ENCODE measurements at regions not wholly inside any gene's neighbourhood (a gene's known extent, or its start where the extent isn't known, plus 50 kb on each side); places are given as distances from the start of the nearest gene placed in this dataset.

DNA sequence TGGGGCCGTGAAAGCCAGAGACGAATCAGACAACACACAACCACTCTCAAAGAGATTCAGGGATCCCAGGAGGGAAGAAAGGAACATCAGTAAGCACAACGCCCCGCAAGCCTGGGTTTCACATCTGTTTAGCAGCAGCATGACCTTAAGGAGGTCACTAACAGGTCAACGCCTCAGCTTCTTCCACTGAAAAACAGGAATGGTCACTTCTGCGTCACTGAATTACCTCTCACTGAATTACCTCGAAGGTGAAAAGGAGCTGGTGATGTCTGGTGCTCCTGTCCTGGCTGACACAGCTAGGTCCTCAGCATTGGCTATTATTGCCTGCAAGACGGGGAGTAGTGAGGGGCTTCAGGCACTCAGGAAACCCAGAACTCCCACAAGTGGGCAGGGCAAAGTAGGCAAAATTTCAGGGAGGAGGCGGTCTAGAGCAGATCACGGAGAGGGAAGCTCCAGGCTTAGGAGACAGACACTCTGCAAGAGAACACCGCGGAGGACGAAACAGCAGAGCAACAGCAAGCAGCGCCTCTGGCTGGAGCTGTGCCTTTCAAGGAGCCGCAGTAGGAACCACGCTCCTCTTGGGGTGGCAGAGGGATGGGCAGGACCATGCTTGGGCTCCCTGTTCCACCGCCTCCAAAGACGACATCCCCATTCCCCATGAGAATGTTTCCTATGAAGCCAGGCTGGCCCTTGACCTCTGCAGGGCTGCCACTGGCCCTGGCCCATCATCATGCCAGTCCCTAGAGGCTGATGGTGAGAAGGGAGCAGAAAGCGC, 108.4 kb downstream of the SINHCAF start:
- DNase-seq, result no peak

GRCh38 chr12:31218203-31219025, 107.5 kb downstream of the SINHCAF start:
- no peak for DNase-seq

DNA sequence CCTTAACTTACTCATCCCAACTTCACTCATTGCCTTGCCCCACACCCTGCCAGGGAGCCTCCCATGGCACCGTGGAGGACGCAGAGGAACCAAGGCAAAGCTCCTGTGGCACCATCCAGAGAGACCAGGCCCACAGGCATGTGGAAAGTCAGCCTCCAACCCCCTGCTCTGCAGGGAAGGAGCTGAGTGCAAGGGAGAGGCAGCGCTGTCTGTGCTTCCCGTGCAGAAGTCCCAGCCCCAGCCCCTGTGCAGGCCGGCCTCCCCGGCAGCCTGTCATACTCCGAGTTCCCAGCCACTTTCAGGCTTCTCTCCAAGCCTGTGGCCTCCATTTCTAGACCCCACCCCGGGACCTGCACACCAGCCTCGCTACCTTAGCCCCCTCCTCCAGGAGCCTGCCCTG, 106.4 kb downstream of the SINHCAF start:
- no peak for DNase-seq

DNA sequence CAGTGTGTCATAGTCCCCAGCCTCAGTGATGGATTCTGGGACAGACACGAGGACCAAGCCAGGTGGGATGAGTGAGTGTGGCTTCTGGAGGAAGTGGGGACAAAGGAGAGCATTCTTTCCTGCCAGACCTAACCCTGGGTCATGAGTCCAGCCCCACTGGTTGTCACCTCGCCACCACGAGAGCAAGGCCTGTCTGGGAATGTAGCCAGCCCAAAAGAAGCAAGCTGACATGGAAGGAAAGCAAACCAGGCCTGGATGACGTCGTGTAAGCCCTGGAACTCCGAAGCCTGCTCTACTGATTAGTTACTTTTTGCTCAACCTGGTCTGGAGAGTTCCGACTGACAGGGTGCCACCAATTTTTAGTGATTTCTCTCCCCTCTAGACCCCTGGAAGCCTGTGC, 105.9 kb downstream of the SINHCAF start:
- no peak for DNase-seq

DNA sequence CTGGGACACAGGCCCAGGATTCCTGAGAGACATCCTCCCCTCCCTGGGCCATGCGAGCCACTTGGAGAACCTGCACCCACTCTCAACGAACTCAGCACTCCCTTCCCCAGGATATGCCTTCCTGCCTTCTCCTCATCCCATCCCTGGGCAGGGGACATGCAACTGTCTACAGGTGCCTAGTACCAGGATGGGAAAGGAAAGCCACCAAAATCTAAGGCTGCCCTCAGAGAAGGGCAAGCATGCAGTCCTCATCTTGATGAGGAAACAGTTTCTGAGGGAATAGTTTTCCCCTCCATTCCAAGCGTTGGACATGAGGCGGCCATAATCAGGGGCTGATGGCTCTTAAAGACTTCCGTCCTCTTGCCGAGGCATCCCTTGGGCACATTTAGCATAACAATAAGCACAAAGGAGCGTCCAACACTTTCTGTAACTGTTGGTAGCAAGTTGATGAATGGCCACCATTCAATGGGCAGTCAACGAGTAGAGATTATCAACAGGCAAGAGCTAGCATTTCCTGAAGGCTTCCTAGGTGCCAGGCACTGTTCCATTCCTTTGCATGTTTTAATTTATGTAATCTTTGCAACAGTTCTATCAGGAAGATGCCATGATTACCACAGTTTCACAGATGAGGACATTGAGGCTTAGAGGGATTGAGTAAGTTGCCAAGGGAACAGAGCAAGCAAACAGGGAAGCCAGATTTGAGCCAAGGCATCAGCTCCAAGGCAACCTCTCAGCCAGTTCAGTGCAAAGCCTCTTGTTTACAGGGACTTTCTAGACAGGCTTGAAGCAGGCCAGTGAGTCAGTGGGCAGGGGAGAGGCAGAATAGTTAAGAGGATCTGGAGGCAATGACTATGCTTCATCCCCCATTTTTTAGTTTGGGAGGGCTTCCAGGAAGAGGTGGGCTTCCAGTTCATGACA, 105.1 kb downstream of the SINHCAF start:
- DNase-seq, result no peak

- no peak for DNase-seq
These were observed 104.4 kb downstream of the SINHCAF start for GRCh38 chr12:31221551-31221945.

DNA sequence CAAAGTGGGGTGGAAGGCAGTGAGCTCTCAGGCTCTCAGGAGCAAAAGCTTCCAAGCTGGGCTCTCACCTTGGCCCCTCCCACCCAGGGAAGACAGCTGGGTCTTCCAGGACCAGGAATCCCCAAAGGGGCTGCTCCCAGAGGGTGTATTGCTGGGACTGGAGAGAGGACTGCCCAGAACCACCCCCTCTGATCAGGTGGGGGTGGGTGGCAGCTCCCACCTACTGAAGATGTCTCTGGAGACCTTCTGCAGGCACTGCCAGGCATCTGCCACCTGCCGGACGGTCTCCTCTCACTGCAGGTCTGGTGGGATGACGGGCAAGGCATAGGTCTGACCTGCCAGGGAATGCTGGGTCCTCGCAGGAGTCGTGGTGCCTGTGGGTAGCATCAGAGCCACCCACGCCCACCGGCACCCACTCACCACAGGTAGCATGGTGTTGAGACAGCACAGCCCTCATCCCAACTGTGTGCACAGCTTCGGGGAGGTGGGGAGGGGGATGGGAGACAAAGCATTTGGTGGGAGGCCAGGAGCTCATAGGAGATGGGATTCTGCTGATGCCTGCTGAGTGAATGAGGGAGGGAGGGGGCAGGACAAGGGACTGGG, 103.2 kb downstream of the SINHCAF start:
- DNase-seq, result no peak

DNA sequence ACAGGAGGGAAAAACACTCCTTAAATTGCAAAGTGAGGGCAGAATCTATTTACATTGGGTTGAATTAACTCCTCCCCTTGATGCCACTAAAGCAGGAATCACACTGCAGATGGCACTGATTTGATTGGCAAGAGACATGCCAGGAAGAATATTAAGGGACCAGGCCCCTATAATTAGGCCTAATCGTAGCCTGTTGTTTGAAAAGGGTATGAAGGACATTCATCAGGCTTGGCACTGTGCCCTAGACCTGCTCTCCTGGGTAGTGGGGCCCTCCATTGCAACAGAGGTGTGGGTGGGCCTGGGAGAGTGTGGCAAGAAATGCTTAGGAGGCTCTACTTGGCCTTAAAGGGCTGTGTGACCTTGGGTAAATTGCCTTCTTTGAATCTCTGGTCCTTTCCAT, 102.3 kb downstream of the SINHCAF start:
- peak; percentile 22 for DNase-seq

DNA sequence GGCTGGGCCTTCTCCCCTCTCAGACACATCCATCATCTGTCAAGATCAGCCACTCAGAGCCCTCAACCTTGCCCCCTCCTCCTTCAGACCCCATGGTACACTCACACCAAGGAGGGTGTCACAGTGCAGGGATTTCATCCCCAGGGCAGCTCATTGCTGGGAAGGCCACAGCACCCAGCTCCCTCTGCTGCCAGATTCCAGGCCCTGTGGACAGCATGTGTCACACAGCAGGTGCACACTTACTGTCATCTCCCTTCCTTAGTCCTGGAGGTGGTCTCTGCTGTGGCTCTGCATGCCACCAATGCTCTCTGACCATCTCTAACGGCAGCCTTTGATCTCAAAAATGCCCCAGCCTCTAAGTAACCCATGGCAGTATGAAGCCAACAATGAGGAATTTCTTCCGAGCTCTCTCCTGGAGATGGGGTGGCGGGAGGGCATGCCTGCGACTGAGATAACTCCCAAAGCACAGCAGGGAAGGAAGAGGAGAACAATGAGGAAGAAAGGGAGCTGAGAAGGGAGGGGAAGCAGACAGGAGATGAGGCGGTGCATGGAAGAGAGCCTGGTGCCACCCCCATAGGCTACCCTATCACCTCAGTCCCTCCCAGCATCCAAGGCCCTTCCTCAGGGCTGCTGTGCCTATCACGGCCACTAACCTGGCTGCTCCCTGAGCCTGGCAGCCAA, 101.0 kb downstream of the SINHCAF start:
- no peak for DNase-seq

DNA sequence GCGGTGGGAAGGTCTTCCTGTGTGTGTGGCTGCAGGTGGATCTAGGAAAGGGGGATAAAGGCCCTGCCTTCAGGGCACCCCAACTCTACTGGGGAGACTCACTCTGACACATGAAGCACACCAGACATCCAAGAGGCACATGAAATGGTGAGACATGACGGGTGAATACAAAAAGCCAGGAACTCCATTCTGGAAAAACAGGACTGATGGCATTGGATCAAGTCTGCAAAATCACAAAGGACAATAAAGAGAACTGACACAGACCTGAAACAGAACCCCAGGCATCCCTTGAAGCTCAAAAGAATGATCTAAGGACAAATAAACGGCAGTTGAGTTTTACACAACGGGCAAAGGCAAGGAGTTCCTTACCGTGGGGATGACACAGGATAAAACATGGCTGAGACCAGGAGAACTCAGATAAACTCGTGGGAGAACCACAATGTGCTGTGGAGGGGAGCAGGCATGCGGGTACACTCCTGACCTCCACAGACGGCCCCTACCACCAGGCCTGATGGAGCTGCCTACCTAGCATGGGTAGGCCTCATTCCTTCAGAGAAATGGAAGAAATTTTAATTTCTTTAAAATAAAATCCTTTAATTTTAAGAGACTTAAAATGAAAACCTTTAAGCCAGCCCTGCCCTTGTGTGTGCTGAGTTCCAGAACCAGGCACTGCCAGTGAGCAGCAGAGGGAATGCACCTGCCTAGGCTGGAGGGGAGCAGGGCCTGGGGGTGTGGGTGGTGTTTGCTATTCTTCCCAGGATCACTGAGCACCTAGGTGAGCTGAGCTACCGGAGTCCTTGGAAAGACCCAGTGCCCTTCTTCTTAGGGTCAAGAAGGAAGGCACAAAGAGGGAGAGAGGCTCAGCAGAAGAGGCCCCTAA, 100.1 kb downstream of the SINHCAF start:
- DNase-seq, result no peak

GRCh38 chr12:31226639-31227038, 99.3 kb downstream of the SINHCAF start:
- DNase-seq, result no peak

- no peak for DNase-seq
These were observed 98.5 kb downstream of the SINHCAF start for GRCh38 chr12:31227401-31227981.

DNA sequence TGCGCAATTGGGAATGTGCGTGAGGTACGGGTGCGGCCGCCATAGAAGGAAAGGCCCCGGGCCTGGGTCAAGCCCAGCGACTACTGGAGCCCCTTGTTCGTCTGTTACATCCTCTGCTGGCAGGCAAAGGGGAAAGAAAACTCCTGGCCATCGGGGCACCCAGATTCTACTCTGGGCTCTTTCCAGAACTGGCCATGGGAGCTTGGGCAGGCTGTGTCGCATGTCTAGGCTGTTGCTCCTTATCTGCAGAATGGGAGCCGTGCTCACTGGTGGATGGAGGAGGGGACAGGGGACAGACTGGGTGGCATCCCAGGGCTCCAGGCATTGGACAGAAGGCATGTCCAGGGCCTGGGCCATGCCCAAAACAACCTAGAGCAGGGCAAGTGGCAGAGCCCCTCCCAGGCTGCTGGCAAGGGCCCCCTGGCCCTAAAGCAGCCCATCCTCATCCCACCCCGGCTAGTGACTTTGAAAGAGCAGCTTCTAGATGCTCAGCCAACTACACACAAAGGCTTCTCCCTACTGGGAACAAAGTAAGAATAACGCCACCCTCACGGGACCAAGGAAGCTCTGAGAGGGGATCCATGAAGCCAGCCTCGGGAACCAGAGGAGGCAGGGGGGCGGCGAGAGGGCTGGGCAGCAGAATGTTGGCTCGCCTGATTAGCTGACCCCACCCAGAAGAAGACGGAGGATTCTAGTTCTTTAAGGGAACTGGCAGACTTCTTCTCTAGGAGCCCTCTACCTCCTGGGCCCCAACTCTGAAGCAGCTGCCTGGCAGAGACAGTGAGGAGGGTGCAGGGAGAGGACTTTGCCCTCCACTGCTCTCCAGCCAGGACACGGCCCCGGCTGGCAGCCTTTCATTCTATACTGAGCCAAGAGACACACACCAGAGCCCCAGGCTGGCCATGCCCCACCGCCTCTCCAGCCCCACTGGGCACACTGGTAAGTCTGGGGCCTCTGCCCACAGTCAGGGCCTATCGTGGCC, 96.8 kb downstream of the SINHCAF start:
- DNase-seq, result no peak

DNA sequence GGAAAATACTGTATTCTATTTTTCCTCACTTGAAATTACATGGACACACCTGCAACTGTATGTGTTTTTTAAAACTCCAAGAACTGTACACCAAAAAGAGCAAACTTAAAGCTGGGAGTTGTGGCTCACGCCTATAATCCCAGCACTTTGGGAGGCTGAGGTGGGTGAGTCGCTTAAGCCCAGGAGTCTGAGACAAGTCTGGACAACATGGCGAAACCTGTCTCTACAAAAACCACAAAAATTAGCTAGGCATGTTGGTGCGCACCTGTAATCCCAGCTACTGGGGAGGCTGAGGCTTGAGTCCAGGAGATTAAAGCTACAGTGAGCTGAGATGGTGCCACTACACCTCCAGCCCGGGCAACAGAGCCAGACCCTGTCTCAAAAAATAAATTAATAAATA, 95.9 kb downstream of the SINHCAF start:
- no peak for DNase-seq

All from NCI-H1092 treated with DMSO at 0.1 percent for 48 hours (cell line).